Peyer's patch (tissue), 4 donors: ENCODE measurements at regions not wholly inside any gene's neighbourhood (a gene's known extent, or its start where the extent isn't known, plus 50 kb on each side); places are given as distances from the start of the nearest gene placed in this dataset.

ENCODE experiments used
- DNase-seq, 3 donors: peaks; one replicate each; pipeline ENCODE4 v3.0.0-alpha.2; 2017 to 2019
- H3K27ac ChIP-seq, 4 donors: fragments of 200-600 bp; sonication (generic); one replicate each; pipeline ENCODE4 v1.5.1; 2016 to 2019
- H3K27me3 ChIP-seq, 2 donors: fragments of 200-600 bp; sonication (generic); one replicate each; pipeline ENCODE4 v1.5.1; 2019
- H3K36me3 ChIP-seq, 3 donors: fragments of 200-600 bp; sonication (generic); one replicate each; pipeline ENCODE4 v1.5.1; 2016 to 2019
- H3K4me1 ChIP-seq, 4 donors: fragments of 200-600 bp; sonication (generic); one replicate each; pipeline ENCODE4 v1.5.1; 2016 to 2019
- H3K4me3 ChIP-seq, 4 donors: fragments of 200-600 bp; sonication (generic); 1 replicate in 3 of 4; 2 replicates in 1 of 4; pipeline ENCODE4 v1.5.1; 2016 to 2019; ENCODE audit warnings: mild to moderate bottlenecking in 1 of 4
- H3K9me3 ChIP-seq, 4 donors: fragments of 200-600 bp; sonication (generic); one replicate each; pipeline ENCODE4 v1.5.1; 2016 to 2019; ENCODE audit warnings: mild to moderate bottlenecking in 1 of 4
- CTCF ChIP-seq, 6 experiments: fragments of 450-650 bp in 4 of 6; fragments of 200-600 bp in 2 of 6; sonication (generic) in 1 of 6; IDR thresholded peaks; one replicate each; pipeline ENCODE4 v1.5.1; 2017 to 2019; ENCODE audit warnings: antibody characterized with exemption in 6 of 6, mild to moderate bottlenecking in 3 of 6, moderate library complexity in 1 of 6
- POLR2A ChIP-seq, 2 donors: fragments of 450-650 bp; IDR thresholded peaks; one replicate each; pipeline ENCODE4 v1.5.1; 2017; ENCODE audit warnings: antibody characterized with exemption in 2 of 2, mild to moderate bottlenecking in 2 of 2, moderate library complexity in 2 of 2

GRCh38 chr15:67892559-67893377 lies 52.9 kb upstream of the RNU6-1 start:
- peak in 1 of 3 donors; percentile 67 for DNase-seq
- no peaks in the 10 kb centered on the region for H3K9me3 ChIP-seq
- H3K36me3 ChIP-seq = no peaks in the 10 kb centered on the region
- TF ChIP-seq CTCF (IDR thresholded peaks at IDR 0.05) (no peak), POLR2A (IDR thresholded peaks at IDR 0.05) (no peak)
- H3K4me1 ChIP-seq = peaks cover 0 to 22% (median 2%) of the 10 kb centered on the region in 4 donors
- H3K27ac ChIP-seq = peak overlapping the region in 3 of 4 donors; percentile 34 to 69 (median 64)
- H3K4me3 ChIP-seq = no peak overlapping the region
- H3K27me3 ChIP-seq = no peaks in the 10 kb centered on the region

DNA sequence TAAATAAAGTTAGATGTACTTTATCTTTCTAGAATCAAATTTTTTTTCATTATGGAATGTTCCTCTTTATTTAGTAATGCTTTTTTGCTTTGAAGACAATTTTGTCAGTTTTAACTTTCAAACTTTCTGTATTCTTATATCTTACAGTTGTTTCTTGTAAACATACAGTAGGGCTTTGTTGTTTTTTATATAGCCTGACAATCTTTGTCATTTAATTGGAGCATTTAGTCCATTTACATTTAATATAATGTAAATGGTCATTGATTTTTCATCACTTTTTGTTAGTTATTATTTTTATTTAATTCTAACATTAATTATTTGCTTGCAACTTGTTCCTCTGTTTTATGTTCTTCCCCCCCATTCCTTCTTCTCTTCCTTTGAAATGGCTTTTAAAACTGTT lies 55.4 kb upstream of the RNU6-1 start:
- H3K9me3 ChIP-seq = no peaks in the 10 kb centered on the region
- no peak overlapping the region for H3K4me3 ChIP-seq
- no peak for DNase-seq
- no peaks in the 10 kb centered on the region for H3K27me3 ChIP-seq
- peaks cover 0 to 32% (median 3%) of the 10 kb centered on the region in 4 donors for H3K4me1 ChIP-seq
- no peak for TF ChIP-seq CTCF (IDR thresholded peaks at IDR 0.05)
- no peak for TF ChIP-seq POLR2A (IDR thresholded peaks at IDR 0.05)
- no peak overlapping the region for H3K27ac ChIP-seq
- no peaks in the 10 kb centered on the region for H3K36me3 ChIP-seq

- H3K4me3 ChIP-seq = no peak overlapping the region
- no peaks in the 10 kb centered on the region for H3K9me3 ChIP-seq
- H3K36me3 ChIP-seq = no peaks in the 10 kb centered on the region
- H3K27ac ChIP-seq = no peak overlapping the region
- peaks cover 0 to 18% (median 3%) of the 10 kb centered on the region in 4 donors for H3K4me1 ChIP-seq
- no peaks in the 10 kb centered on the region for H3K27me3 ChIP-seq
- no peak for DNase-seq
- TF ChIP-seq POLR2A (IDR thresholded peaks at IDR 0.05) = no peak
- TF ChIP-seq CTCF (IDR thresholded peaks at IDR 0.05) = no peak
These were observed 57.9 kb upstream of the RNU6-1 start for GRCh38 chr15:67897646-67898339.

- Histone ChIP-seq H3K36me3 (no peaks in the 10 kb centered on the region), H3K4me1 (peaks cover 0 to 15% (median 3%) of the 10 kb centered on the region in 4 donors), H3K4me3 (peak overlapping the region in 1 of 4 donors; percentile 22), H3K27ac (peak overlapping the region in 3 of 4 donors; percentile 59 to 90 (median 81)), H3K9me3 (no peaks in the 10 kb centered on the region), H3K27me3 (no peaks in the 10 kb centered on the region)
- TF ChIP-seq CTCF (IDR thresholded peaks at IDR 0.05) (no peak), POLR2A (IDR thresholded peaks at IDR 0.05) (peak in 1 of 2 donors; percentile 32)
- no peak for DNase-seq
These were observed 59.9 kb upstream of the RNU6-1 start for GRCh38 chr15:67899596-67900283.

DNA sequence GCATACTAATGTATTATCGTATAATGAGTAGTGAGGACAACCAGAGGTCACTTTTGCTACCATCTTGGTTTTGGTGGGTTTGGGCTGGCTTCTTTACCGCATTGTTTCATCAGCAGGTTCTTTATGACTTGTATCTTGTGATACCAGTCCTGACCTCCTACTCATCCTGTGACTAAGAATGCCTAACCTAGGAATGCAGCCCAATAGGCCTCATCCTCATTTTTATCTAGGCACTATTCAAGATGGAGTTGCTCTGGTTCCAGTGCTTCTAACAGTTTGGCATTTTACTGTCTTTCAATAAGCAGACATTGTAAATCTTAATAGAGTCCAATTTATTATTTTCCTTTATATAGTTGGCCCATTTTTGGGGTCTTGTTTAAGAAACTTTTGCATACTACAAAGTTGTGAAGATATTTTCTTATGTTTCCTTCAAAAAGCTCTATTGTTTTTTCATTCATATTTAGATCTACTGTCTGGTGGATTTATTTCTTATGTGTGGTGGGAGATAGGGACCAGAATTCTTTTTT lies 60.8 kb upstream of the RNU6-1 start:
- H3K27ac ChIP-seq = peak overlapping the region in 3 of 4 donors; percentile 59 to 90 (median 81)
- no peaks in the 10 kb centered on the region for H3K27me3 ChIP-seq
- no peaks in the 10 kb centered on the region for H3K9me3 ChIP-seq
- peaks cover 0 to 15% (median 3%) of the 10 kb centered on the region in 4 donors for H3K4me1 ChIP-seq
- no peak overlapping the region for H3K4me3 ChIP-seq
- H3K36me3 ChIP-seq = no peaks in the 10 kb centered on the region
- TF ChIP-seq POLR2A (IDR thresholded peaks at IDR 0.05) = no peak
- DNase-seq = no peak
